Parathyroid adenoma (tissue), 2 donors: ENCODE measurements at regions not wholly inside any gene's neighbourhood (a gene's known extent, or its start where the extent isn't known, plus 50 kb on each side); places are given as distances from the start of the nearest gene placed in this dataset.

Experiments used
- H2AFZ ChIP-seq: fragments of 300-600 bp; sonication (generic); one replicate; pipeline ENCODE4 v1.7.0; 2017; ENCODE audit warnings: antibody characterized with exemption, mild to moderate bottlenecking
- H3K27ac ChIP-seq: fragments of 300-600 bp; sonication (generic); one replicate; pipeline ENCODE4 v1.7.0; 2017
- H3K27me3 ChIP-seq: fragments of 300-600 bp; sonication (generic); one replicate; pipeline ENCODE4 v1.7.0; 2017; ENCODE audit warnings: low read length; ENCODE audit not compliant: control insufficient read depth, insufficient read depth
- H3K36me3 ChIP-seq: fragments of 300-600 bp; sonication (generic); one replicate; pipeline ENCODE4 v1.7.0; 2017; ENCODE audit warnings: low read length; ENCODE audit not compliant: control insufficient read depth, insufficient read depth
- H3K4me1 ChIP-seq: fragments of 300-600 bp; sonication (generic); one replicate; pipeline ENCODE4 v1.7.0; 2017; ENCODE audit warnings: control low read depth
- H3K4me2 ChIP-seq: fragments of 300-600 bp; sonication (generic); one replicate; pipeline ENCODE4 v1.7.0; 2017; ENCODE audit warnings: low read length
- H3K4me3 ChIP-seq: fragments of 300-600 bp; sonication (generic); one replicate; pipeline ENCODE4 v1.7.0; 2017; ENCODE audit warnings: low read depth, low read length
- H3K79me2 ChIP-seq: fragments of 300-600 bp; sonication (generic); one replicate; pipeline ENCODE4 v1.7.0; 2017; ENCODE audit warnings: control low read depth
- H3K9ac ChIP-seq: fragments of 300-600 bp; sonication (generic); one replicate; pipeline ENCODE4 v1.7.0; 2017; ENCODE audit warnings: mild to moderate bottlenecking
- H3K9me3 ChIP-seq: fragments of 300-600 bp; sonication (generic); one replicate; pipeline ENCODE4 v1.7.0; 2017; ENCODE audit warnings: low read length; ENCODE audit not compliant: control insufficient read depth
- CTCF ChIP-seq: fragments of 300-600 bp; sonication (generic); IDR thresholded peaks from one replicate; pipeline ENCODE4 v1.7.0; 2017; ENCODE audit warnings: antibody characterized with exemption, mild to moderate bottlenecking
- donor health status: primary hyperparathyroidism.

DNA sequence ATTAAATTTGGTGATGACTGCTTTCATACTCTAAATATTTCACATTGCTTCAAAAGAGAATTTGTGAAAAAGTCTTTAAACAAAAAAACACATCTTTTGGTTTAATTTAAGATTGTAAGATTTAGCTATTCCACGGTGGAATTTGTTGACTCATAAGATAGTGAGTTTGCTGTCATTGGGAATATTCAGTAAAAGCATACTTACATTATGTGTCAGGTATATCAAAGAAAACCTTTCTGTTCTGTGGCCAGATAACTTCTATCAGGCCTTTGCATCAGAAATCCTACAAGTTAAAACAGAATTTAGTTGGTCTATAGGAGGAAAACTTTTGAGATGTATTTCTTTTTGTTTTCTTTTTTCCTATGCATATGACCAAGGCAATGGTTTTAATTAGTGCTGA lies 148.8 kb upstream of the E2F7 start:
- H3K4me3 ChIP-seq: no peak overlapping the region
- H2AFZ ChIP-seq: no peak overlapping the region
- H3K27ac ChIP-seq: no peak overlapping the region
- no peak overlapping the region for H3K9ac ChIP-seq
- no peaks in the 10 kb centered on the region for H3K79me2 ChIP-seq
- no peaks in the 10 kb centered on the region for H3K27me3 ChIP-seq
- no peak overlapping the region for H3K4me2 ChIP-seq
- H3K36me3 ChIP-seq: no peaks in the 10 kb centered on the region
- no peaks in the 10 kb centered on the region for H3K9me3 ChIP-seq
- H3K4me1 ChIP-seq: no peaks in the 10 kb centered on the region
- no peak for TF ChIP-seq CTCF

DNA sequence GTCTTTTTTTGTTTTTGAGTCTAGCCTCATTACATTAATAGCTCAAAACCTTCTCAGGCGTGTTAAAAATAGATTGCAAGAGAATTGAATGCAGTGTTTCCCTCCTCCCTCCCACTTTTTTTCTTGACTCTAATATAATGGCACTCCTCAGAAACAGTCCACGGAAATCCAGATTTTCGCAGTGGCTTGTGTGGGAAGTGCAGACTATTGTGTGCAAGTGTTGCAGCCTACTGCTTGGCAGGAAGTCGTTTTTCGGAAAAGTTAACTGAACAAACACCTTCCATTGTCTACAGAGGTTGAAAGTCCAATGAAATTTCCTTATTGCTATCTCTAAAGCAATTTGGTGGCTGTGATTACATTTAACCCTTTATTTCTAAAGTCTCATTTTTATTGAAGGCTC lies 147.9 kb upstream of the E2F7 start:
- TF ChIP-seq CTCF: no peak
- Histone ChIP-seq H3K79me2 (no peaks in the 10 kb centered on the region), H3K4me3 (no peak overlapping the region), H2AFZ (no peak overlapping the region), H3K27me3 (no peaks in the 10 kb centered on the region), H3K9ac (no peak overlapping the region), H3K9me3 (no peaks in the 10 kb centered on the region), H3K27ac (no peak overlapping the region), H3K4me1 (no peaks in the 10 kb centered on the region), H3K36me3 (no peaks in the 10 kb centered on the region), H3K4me2 (no peak overlapping the region)

- no peaks in the 10 kb centered on the region for H3K27me3 ChIP-seq
- H2AFZ ChIP-seq: no peak overlapping the region
- no peaks in the 10 kb centered on the region for H3K9me3 ChIP-seq
- no peak overlapping the region for H3K27ac ChIP-seq
- TF ChIP-seq CTCF: no peak
- H3K9ac ChIP-seq: no peak overlapping the region
- H3K4me3 ChIP-seq: no peak overlapping the region
- no peaks in the 10 kb centered on the region for H3K4me1 ChIP-seq
- H3K79me2 ChIP-seq: no peaks in the 10 kb centered on the region
- H3K4me2 ChIP-seq: no peak overlapping the region
- H3K36me3 ChIP-seq: no peaks in the 10 kb centered on the region
Measured at GRCh38 chr12:77210724-77211123, 145.4 kb upstream of the E2F7 start.

- Histone ChIP-seq H3K9ac (no peak overlapping the region), H2AFZ (no peak overlapping the region), H3K79me2 (no peaks in the 10 kb centered on the region), H3K27me3 (no peaks in the 10 kb centered on the region), H3K27ac (no peak overlapping the region), H3K36me3 (no peaks in the 10 kb centered on the region), H3K4me1 (no peaks in the 10 kb centered on the region), H3K4me2 (no peak overlapping the region), H3K4me3 (no peak overlapping the region), H3K9me3 (no peaks in the 10 kb centered on the region)
- TF ChIP-seq CTCF: peak; percentile 17
Measured at GRCh38 chr12:77204083-77204482, 138.7 kb upstream of the E2F7 start.

- no peak overlapping the region for H3K4me3 ChIP-seq
- H3K4me1 ChIP-seq: no peaks in the 10 kb centered on the region
- H3K36me3 ChIP-seq: no peaks in the 10 kb centered on the region
- no peak overlapping the region for H3K9ac ChIP-seq
- H3K4me2 ChIP-seq: no peak overlapping the region
- H3K27me3 ChIP-seq: no peaks in the 10 kb centered on the region
- H3K9me3 ChIP-seq: no peaks in the 10 kb centered on the region
- no peak for TF ChIP-seq CTCF
- no peaks in the 10 kb centered on the region for H3K79me2 ChIP-seq
- no peak overlapping the region for H2AFZ ChIP-seq
- H3K27ac ChIP-seq: no peak overlapping the region
Measured at GRCh38 chr12:77202457-77203060, 137.2 kb upstream of the E2F7 start.
